ENCODE measurements at regions not wholly inside any gene's neighbourhood (a gene's known extent, or its start where the extent isn't known, plus 50 kb on each side); places are given as distances from the start of the nearest gene placed in this dataset.

DNA sequence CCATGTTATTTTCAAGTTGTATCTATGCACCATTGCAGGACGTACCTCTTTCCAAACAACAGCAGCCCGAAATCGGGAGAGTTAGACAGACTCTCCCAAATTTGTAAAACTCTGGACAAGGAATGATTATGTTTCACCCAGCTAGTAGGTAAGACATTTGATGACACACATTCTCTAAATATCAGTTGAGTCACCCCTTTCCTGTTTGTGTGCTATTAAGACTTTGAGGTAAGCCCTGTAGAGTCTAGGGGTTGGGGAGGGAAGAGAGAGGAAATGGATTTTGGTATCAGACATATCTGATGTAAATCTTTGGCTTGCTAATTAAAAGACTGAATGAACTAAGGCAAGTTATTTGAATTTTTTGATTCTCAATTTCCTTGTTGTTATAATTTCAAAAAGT, 999.0 kb downstream of the TUSC7 start:
- TF ChIP-seq SRF (CRISPR knock-in tag; IDR thresholded peaks at IDR 0.05) (no peak), TCF7L2 (IDR thresholded peaks at IDR 0.05; ENCODE audit: low read depth, low read length) (no peak), RCOR1 (IDR thresholded peaks at IDR 0.05; ENCODE audit: borderline replicate concordance in 1 of 2, low read depth in 2 of 2, low read length in 2 of 2) (no peak), RNF219 (CRISPR knock-in tag; IDR thresholded peaks at IDR 0.05) (no peak)
- TF ChIP-seq, protein P1, sequence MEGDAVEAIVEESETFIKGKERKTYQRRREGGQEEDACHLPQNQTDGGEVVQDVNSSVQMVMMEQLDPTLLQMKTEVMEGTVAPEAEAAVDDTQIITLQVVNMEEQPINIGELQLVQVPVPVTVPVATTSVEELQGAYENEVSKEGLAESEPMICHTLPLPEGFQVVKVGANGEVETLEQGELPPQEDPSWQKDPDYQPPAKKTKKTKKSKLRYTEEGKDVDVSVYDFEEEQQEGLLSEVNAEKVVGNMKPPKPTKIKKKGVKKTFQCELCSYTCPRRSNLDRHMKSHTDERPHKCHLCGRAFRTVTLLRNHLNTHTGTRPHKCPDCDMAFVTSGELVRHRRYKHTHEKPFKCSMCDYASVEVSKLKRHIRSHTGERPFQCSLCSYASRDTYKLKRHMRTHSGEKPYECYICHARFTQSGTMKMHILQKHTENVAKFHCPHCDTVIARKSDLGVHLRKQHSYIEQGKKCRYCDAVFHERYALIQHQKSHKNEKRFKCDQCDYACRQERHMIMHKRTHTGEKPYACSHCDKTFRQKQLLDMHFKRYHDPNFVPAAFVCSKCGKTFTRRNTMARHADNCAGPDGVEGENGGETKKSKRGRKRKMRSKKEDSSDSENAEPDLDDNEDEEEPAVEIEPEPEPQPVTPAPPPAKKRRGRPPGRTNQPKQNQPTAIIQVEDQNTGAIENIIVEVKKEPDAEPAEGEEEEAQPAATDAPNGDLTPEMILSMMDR (IDR thresholded peaks at IDR 0.05 in 2 of 3, conservative IDR thresholded peaks at IDR 0.05 in 1 of 3; ENCODE audit: insufficient read depth in 2 of 3, low read depth in 1 of 3, low read length in 3 of 3) = no peak
- TF ChIP-seq, protein P2, sequence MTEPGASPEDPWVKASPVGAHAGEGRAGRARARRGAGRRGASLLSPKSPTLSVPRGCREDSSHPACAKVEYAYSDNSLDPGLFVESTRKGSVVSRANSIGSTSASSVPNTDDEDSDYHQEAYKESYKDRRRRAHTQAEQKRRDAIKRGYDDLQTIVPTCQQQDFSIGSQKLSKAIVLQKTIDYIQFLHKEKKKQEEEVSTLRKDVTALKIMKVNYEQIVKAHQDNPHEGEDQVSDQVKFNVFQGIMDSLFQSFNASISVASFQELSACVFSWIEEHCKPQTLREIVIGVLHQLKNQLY (CRISPR knock-in tag; conservative IDR thresholded peaks at IDR 0.05) = no peak

Data from K562 (cell line).